Endothelial cell of umbilical vein (primary cell): ENCODE measurements at regions not wholly inside any gene's neighbourhood (a gene's known extent, or its start where the extent isn't known, plus 50 kb on each side); places are given as distances from the start of the nearest gene placed in this dataset.

Experiments
- BruUV-seq: library from RNA; stranded (reverse); fragments of 400-500 nt; replicated peaks from 2 replicates; lab custom pipeline; 2021; lab: Mats Ljungman, UMichigan
- CTCF ChIA-PET: fragments of 300-600, 350-600 bp; sonication (Branson Sonifier 250); formaldehyde crosslinking; loops from one replicate; lab custom pipeline; 2021; ENCODE audit warnings: antibody characterized with exemption, inconsistent platforms; lab: Charles Lee
- POLR2A ChIA-PET: fragments of 300-600, 350-600 bp; sonication (Branson Sonifier 250); formaldehyde crosslinking; loops from one replicate; lab custom pipeline; 2021; ENCODE audit warnings: antibody characterized with exemption, inconsistent platforms; lab: Charles Lee
- DNase-seq: peaks from one replicate; pipeline ENCODE4 v3.0.0-alpha.2; 2011; ENCODE audit warnings: low read depth, low spot score
- FAIRE-seq: peaks from 2 replicates; lab custom pipeline; 2011; peaks lifted over from hg19 to GRCh38; lab: Jason Lieb, UNC
- H2AFZ ChIP-seq: 2 replicates; pipeline ENCODE4 v1.6.0; 2012; ENCODE audit warnings: low read depth, low read length, control low read depth, inconsistent platforms
- H3K27ac ChIP-seq: 2 replicates; pipeline ENCODE4 v1.5.1; 2011; ENCODE audit warnings: low read depth, mild to moderate bottlenecking, control low read depth, low read length, moderate library complexity; ENCODE audit not compliant: insufficient read depth
- H3K27me3 ChIP-seq, 2 experiments: 2 replicates each; pipeline versions ENCODE4 v1.6.0 to v1.6.1; 2011; ENCODE audit warnings: low read length in 2 of 2, mixed read lengths in 1 of 2; ENCODE audit not compliant: control insufficient read depth in 2 of 2, insufficient read depth in 2 of 2
- H3K36me3 ChIP-seq, 2 experiments: 2 replicates in 1 of 2; 3 replicates in 1 of 2; pipeline ENCODE4 v1.5.1; 2011; ENCODE audit warnings: low read length in 2 of 2, mild to moderate bottlenecking in 1 of 2, moderate library complexity in 1 of 2; ENCODE audit not compliant: control insufficient read depth in 2 of 2, insufficient read depth in 2 of 2; ENCODE audit errors: extremely low read depth in 1 of 2
- H3K4me1 ChIP-seq: 3 replicates; pipeline ENCODE4 v1.5.1; 2011; ENCODE audit warnings: mild to moderate bottlenecking, low read length; ENCODE audit not compliant: control insufficient read depth, insufficient read depth; ENCODE audit errors: extremely low read depth
- H3K4me2 ChIP-seq: 2 replicates; pipeline ENCODE4 v1.6.1; 2011; ENCODE audit warnings: low read length, control low read depth, mixed read lengths; ENCODE audit not compliant: insufficient read depth
- H3K4me3 ChIP-seq, 3 experiments: fragments of 200-600 bp in 1 of 3; sonication (generic), shearing (Covaris generic) in 1 of 3; replicated peaks in 1 of 3; 2 replicates each; pipeline ENCODE4 v1.5.1; 2011 to 2016; ENCODE audit warnings: control low read depth in 3 of 3, low read length in 3 of 3, mild to moderate bottlenecking in 2 of 3, inconsistent platforms in 1 of 3, low read depth in 1 of 3, moderate library complexity in 1 of 3; ENCODE audit not compliant: insufficient read depth in 1 of 3
- H3K79me2 ChIP-seq: 2 replicates; pipeline ENCODE4 v1.6.0; 2012; ENCODE audit warnings: low read length, inconsistent platforms; ENCODE audit not compliant: control insufficient read depth, insufficient read depth
- H3K9ac ChIP-seq: replicated peaks from 2 replicates; pipeline ENCODE3; 2011; ENCODE audit warnings: low read length, control low read depth; ENCODE audit not compliant: insufficient read depth; ENCODE audit errors: extremely low read depth
- H3K9me1 ChIP-seq: replicated peaks from 3 replicates; pipeline ENCODE4 v1.6.0; 2011; ENCODE audit warnings: mild to moderate bottlenecking, low read length; ENCODE audit not compliant: control insufficient read depth, insufficient read depth; ENCODE audit errors: extremely low read depth
- H3K9me3 ChIP-seq: replicated peaks from 2 replicates; pipeline ENCODE4 v1.5.1; 2012; ENCODE audit warnings: low read length, inconsistent platforms; ENCODE audit not compliant: control insufficient read depth, insufficient read depth
- H4K20me1 ChIP-seq: replicated peaks from 2 replicates; pipeline ENCODE3; 2011; ENCODE audit warnings: mild to moderate bottlenecking, low read length; ENCODE audit not compliant: control insufficient read depth, insufficient read depth; ENCODE audit errors: extremely low read depth
- CTCF ChIP-seq, 2 donors: IDR thresholded peaks; 1 replicate in 1 of 2; 2 replicates in 1 of 2; pipeline ENCODE4 v1.5.1; 2011; ENCODE audit warnings: low read length in 2 of 2, mild to moderate bottlenecking in 2 of 2, moderate library complexity in 2 of 2, control low read depth in 1 of 2, inconsistent platforms in 1 of 2, low read depth in 1 of 2; ENCODE audit not compliant: insufficient read depth in 1 of 2; ENCODE audit errors: extremely low read depth in 1 of 2
- EZH2 ChIP-seq: IDR thresholded peaks from 2 replicates; pipeline ENCODE4 v1.6.1; 2012; ENCODE audit warnings: borderline replicate concordance, low read depth, mild to moderate bottlenecking, moderate library complexity, low read length, inconsistent platforms; ENCODE audit not compliant: severe bottlenecking
- FOS ChIP-seq: IDR thresholded peaks from 2 replicates; pipeline ENCODE4 v1.6.1; 2011; ENCODE audit warnings: mild to moderate bottlenecking, low read length, moderate library complexity, borderline replicate concordance; ENCODE audit not compliant: insufficient read depth
- GATA2 ChIP-seq: IDR thresholded peaks from 2 replicates; pipeline ENCODE4 v1.7.0; 2011; ENCODE audit warnings: low read depth, mild to moderate bottlenecking, moderate library complexity, mixed read lengths, low read length; ENCODE audit not compliant: insufficient read length, insufficient read depth
- JUN ChIP-seq: IDR thresholded peaks from 2 replicates; pipeline ENCODE4 v1.6.1; 2011; ENCODE audit warnings: borderline replicate concordance, low read depth; ENCODE audit not compliant: insufficient read length, insufficient read depth
- MAX ChIP-seq: IDR thresholded peaks from 2 replicates; pipeline ENCODE4 v1.6.1; 2011; ENCODE audit not compliant: insufficient read depth, insufficient read length
- MYC ChIP-seq: IDR thresholded peaks from one replicate; pipeline ENCODE4 v1.6.1; 2011; ENCODE audit warnings: mild to moderate bottlenecking, low read depth, low read length
- POLR2AphosphoS5 ChIP-seq: IDR thresholded peaks from 2 replicates; pipeline ENCODE4 v1.6.1; 2012; ENCODE audit warnings: low read depth, mild to moderate bottlenecking, control low read depth, low read length, moderate library complexity; ENCODE audit not compliant: insufficient read depth
- dilution Hi-C: fragments of 300-500 bp; cut with MboI; formaldehyde crosslinking; loops from one replicate; pipeline ENCODE4 v1.15.0; 2019; ENCODE audit warnings: low sequenced_read_pairs; ENCODE audit not compliant: extremely low pct_ligation_motif_present
- intact Hi-C: fragments of 100-400 bp; cut with micrococcal nuclease; formaldehyde crosslinking; loops from one replicate; pipeline ENCODE4 v1.10.0; 2022

DNA sequence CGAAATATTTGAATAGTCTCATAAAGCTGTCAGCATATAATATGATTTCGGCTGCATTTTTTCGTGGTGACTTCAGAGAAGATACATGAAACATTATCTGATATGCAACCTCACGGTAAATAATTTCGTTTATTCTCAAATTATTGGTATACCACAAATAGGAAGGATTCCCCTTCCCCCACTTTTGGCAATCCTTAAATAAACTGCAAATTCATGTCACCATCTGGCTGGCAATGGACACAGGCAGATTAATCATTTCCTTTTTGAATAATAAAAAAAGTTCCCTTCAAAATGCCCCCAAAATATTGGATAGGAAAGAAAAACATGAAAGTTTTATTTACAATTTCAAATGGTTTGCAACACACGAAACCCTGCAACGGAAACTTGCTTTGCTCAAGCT lies 234.5 kb upstream of the MEOX2 start:
- peaks cover 13% of the 10 kb centered on the region for H3K4me1 ChIP-seq
- no peaks in the 10 kb centered on the region for H3K79me2 ChIP-seq
- H3K4me3 ChIP-seq = peak overlapping the region in 2 of 3 experiments; percentile 5 to 40
- dilution Hi-C loops = no loop called here
- CTCF ChIA-PET = interaction anchor here (0.7 to 1.8 kb wide), 11 partner anchors 9 to 231 kb away, joined by 3 to 9 read pairs (median 4); no protein-coding TSS in a partner anchor
- H2AFZ ChIP-seq = no peak overlapping the region
- no peak for TF ChIP-seq EZH2
- TF ChIP-seq MAX = no peak
- no peak for TF ChIP-seq MYC
- TF ChIP-seq FOS = peak; percentile 43
- TF ChIP-seq JUN = peak; percentile 29
- TF ChIP-seq CTCF (IDR thresholded peaks at IDR 0.05; ENCODE audit: extremely low read depth in 1 of 2, insufficient read depth in 1 of 2, low read depth in 1 of 2, low read length in 2 of 2) = no peak
- TF ChIP-seq GATA2 = peak; percentile 12
- TF ChIP-seq POLR2AphosphoS5 = peak; percentile 29
- no TSS peak for BruUV-seq
- H3K9me3 ChIP-seq = no peaks in the 10 kb centered on the region
- no peaks in the 10 kb centered on the region for H3K27me3 ChIP-seq
- POLR2A ChIA-PET = no interaction called here
- intact Hi-C loops = loop anchor here (1.0 to 5.0 kb wide), 5 partner anchors 52 to 234 kb away; no protein-coding TSS in a partner anchor
- peak overlapping the region; percentile 26 for H3K27ac ChIP-seq
- FAIRE-seq (no peak), DNase-seq (peak; percentile 60)
- no peaks in the 10 kb centered on the region for H4K20me1 ChIP-seq
- peak overlapping the region; percentile 77 for H3K4me2 ChIP-seq
- H3K9me1 ChIP-seq = no peaks in the 10 kb centered on the region
- H3K36me3 ChIP-seq = no peaks in the 10 kb centered on the region
- H3K9ac ChIP-seq = peak overlapping the region; percentile 35
